OCI-LY1 (cell line): ENCODE measurements at regions not wholly inside any gene's neighbourhood (a gene's known extent, or its start where the extent isn't known, plus 50 kb on each side); places are given as distances from the start of the nearest gene placed in this dataset.
"Not testable (repeated sequence)": the region's sequence is repeated elsewhere in the genome, so short reads cannot be mapped to it uniquely, and the experiment has no call there.

ENCODE experiments used
- H2AFZ ChIP-seq: fragments of 200-600 bp; sonication (generic), shearing (Covaris generic); 2 replicates; pipeline ENCODE4 v1.6.0; 2014; ENCODE audit warnings: antibody characterized with exemption, mild to moderate bottlenecking, low read length
- H3F3A ChIP-seq: fragments of 200-600 bp; sonication (generic), shearing (Covaris generic); 2 replicates; pipeline ENCODE4 v1.6.0; 2014; ENCODE audit warnings: mild to moderate bottlenecking, antibody characterized with exemption, low read length, moderate library complexity; ENCODE audit not compliant: insufficient read depth
- H3K27ac ChIP-seq: fragments of 200-600 bp; sonication (generic); 2 replicates; pipeline ENCODE4 v1.5.1; 2014; ENCODE audit warnings: low read length, mixed run types, mild to moderate bottlenecking, low read depth; ENCODE audit not compliant: poor library complexity, severe bottlenecking
- H3K27me3 ChIP-seq: fragments of 200-600 bp; sonication (generic); 2 replicates; pipeline ENCODE4 v1.6.0; 2014; ENCODE audit warnings: antibody characterized with exemption, mild to moderate bottlenecking, low read length, moderate library complexity; ENCODE audit not compliant: insufficient read depth
- H3K36me3 ChIP-seq: fragments of 200-600 bp; sonication (generic); 2 replicates; pipeline ENCODE4 v1.6.1; 2014; ENCODE audit warnings: mild to moderate bottlenecking, antibody characterized with exemption, low read length, moderate library complexity, mixed read lengths; ENCODE audit not compliant: insufficient read depth
- H3K4me1 ChIP-seq: fragments of 200-600 bp; sonication (generic); 2 replicates; pipeline ENCODE4 v1.5.1; 2014; ENCODE audit warnings: mild to moderate bottlenecking, low read length, moderate library complexity; ENCODE audit not compliant: insufficient read depth, severe bottlenecking
- H3K4me2 ChIP-seq: fragments of 200-600 bp; sonication (generic), shearing (Covaris generic); 2 replicates; pipeline ENCODE4 v1.6.1; 2014; ENCODE audit warnings: low read length
- H3K4me3 ChIP-seq: fragments of 200-600 bp; sonication (generic); 2 replicates; pipeline ENCODE4 v1.5.1; 2014; ENCODE audit warnings: low read length, low read depth, mild to moderate bottlenecking, mixed read lengths; ENCODE audit not compliant: poor library complexity, severe bottlenecking
- H3K79me2 ChIP-seq: fragments of 200-600 bp; shearing (Covaris generic); 2 replicates; pipeline ENCODE4 v1.6.1; 2016; ENCODE audit warnings: mixed run types, low read length, mixed read lengths; ENCODE audit not compliant: insufficient read depth
- H3K9ac ChIP-seq: fragments of 200-600 bp; sonication (generic), shearing (Covaris generic); 2 replicates; pipeline ENCODE4 v1.6.1; 2014; ENCODE audit warnings: mild to moderate bottlenecking, low read length, mixed read lengths
- H3K9me2 ChIP-seq: fragments of 200-600 bp; sonication (generic), shearing (Covaris generic); 2 replicates; pipeline ENCODE4 v1.6.1; 2014; ENCODE audit warnings: low read depth, mild to moderate bottlenecking, low read length, mixed read lengths
- H3K9me3 ChIP-seq: fragments of 200-600 bp; shearing (Covaris generic); 2 replicates; pipeline ENCODE4 v1.6.1; 2014; ENCODE audit warnings: low read length, mixed read lengths
- H4K20me1 ChIP-seq: fragments of 200-600 bp; sonication (generic), shearing (Covaris generic); 2 replicates; pipeline ENCODE4 v1.6.0; 2016; ENCODE audit warnings: mild to moderate bottlenecking, low read length; ENCODE audit not compliant: insufficient read depth
- CTCF ChIP-seq: fragments of 200-600 bp; sonication (generic), shearing (Covaris generic); IDR thresholded peaks from 2 replicates; pipeline ENCODE4 v1.5.1; 2017; ENCODE audit warnings: mild to moderate bottlenecking, antibody characterized with exemption, low read length, moderate library complexity, mixed read lengths
- EZH2 ChIP-seq: fragments of 200-600 bp; sonication (generic), shearing (Covaris generic); IDR thresholded peaks from 2 replicates; pipeline ENCODE4 v1.8.0; 2017; ENCODE audit warnings: borderline replicate concordance, mixed run types, mild to moderate bottlenecking, antibody characterized with exemption, low read length, moderate library complexity, mixed read lengths

- Histone ChIP-seq H3K27ac (no peak overlapping the region), H4K20me1 (no peaks in the 10 kb centered on the region), H3K79me2 (no peaks in the 10 kb centered on the region), H3K4me1 (no peaks in the 10 kb centered on the region), H3K9ac (no peak overlapping the region), H3K4me2 (no peak overlapping the region), H3K9me3 (no peaks in the 10 kb centered on the region), H3K27me3 (no peaks in the 10 kb centered on the region), H3K9me2 (no peaks in the 10 kb centered on the region), H3K4me3 (no peak overlapping the region), H3F3A (no peaks in the 10 kb centered on the region), H3K36me3 (no peaks in the 10 kb centered on the region), H2AFZ (0 out of 2 replicates have a peak overlapping the region, but pooled peaks have one; percentile 45)
- TF ChIP-seq CTCF = no peak
- TF ChIP-seq EZH2 = no peak
Observed at GRCh38 chr4:101621120-101621519, 169.4 kb upstream of the BANK1 start.

- no peak overlapping the region for H3K4me3 ChIP-seq
- H3F3A ChIP-seq = no peaks in the 10 kb centered on the region
- no peaks in the 10 kb centered on the region for H3K9me2 ChIP-seq
- H2AFZ ChIP-seq = no peak overlapping the region
- no peaks in the 10 kb centered on the region for H3K79me2 ChIP-seq
- no peak overlapping the region for H3K4me2 ChIP-seq
- TF ChIP-seq EZH2 = no peak
- no peak for TF ChIP-seq CTCF
- H3K27me3 ChIP-seq = no peaks in the 10 kb centered on the region
- no peaks in the 10 kb centered on the region for H4K20me1 ChIP-seq
- no peak overlapping the region for H3K9ac ChIP-seq
- H3K9me3 ChIP-seq = peaks cover 4% of the 10 kb centered on the region; the same call in 1 of the 2 replicates
- no peaks in the 10 kb centered on the region for H3K36me3 ChIP-seq
- H3K27ac ChIP-seq = no peak overlapping the region
- H3K4me1 ChIP-seq = no peaks in the 10 kb centered on the region
Observed at GRCh38 chr4:101615652-101616051, 174.9 kb upstream of the BANK1 start.

GRCh38 chr4:101606989-101607388, 183.5 kb upstream of the BANK1 start:
- not testable (repeated sequence) for H3K9me3 ChIP-seq, H4K20me1 ChIP-seq, H3K79me2 ChIP-seq, H3F3A ChIP-seq, H3K4me2 ChIP-seq, H3K27me3 ChIP-seq, H3K4me1 ChIP-seq, H3K4me3 ChIP-seq, H3K36me3 ChIP-seq, H3K27ac ChIP-seq, H3K9ac ChIP-seq, H2AFZ ChIP-seq, H3K9me2 ChIP-seq

- H3K27me3 ChIP-seq = no peaks in the 10 kb centered on the region
- TF ChIP-seq CTCF (no peak), EZH2 (no peak)
- H3K9me3 ChIP-seq = 0 out of 2 replicates have a peak, but pooled peaks cover 3% of the 10 kb centered on the region
- no peaks in the 10 kb centered on the region for H3K79me2 ChIP-seq
- H3K4me2 ChIP-seq = no peak overlapping the region
- no peaks in the 10 kb centered on the region for H3K36me3 ChIP-seq
- H2AFZ ChIP-seq = no peak overlapping the region
- no peaks in the 10 kb centered on the region for H4K20me1 ChIP-seq
- peaks cover 7% of the 10 kb centered on the region for H3K4me1 ChIP-seq
- no peaks in the 10 kb centered on the region for H3K9me2 ChIP-seq
- no peak overlapping the region for H3K27ac ChIP-seq
- no peak overlapping the region for H3K9ac ChIP-seq
- no peaks in the 10 kb centered on the region for H3F3A ChIP-seq
- H3K4me3 ChIP-seq = no peak overlapping the region
Observed at GRCh38 chr4:101604976-101605375, 185.6 kb upstream of the BANK1 start.
